ENCODE measurements at regions not wholly inside any gene's neighbourhood (a gene's known extent, or its start where the extent isn't known, plus 50 kb on each side); places are given as distances from the start of the nearest gene placed in this dataset.
A peak's percentile ranks its signal among the peaks of the same experiment; 100 is the strongest.
"Not testable (repeated sequence)": the region's sequence is repeated elsewhere in the genome, so short reads cannot be mapped to it uniquely, and the experiment has no call there.

- FAIRE-seq = no peak
Observed at GRCh38 chr7:54398863-54399262, 143.3 kb upstream of the VSTM2A start.

GRCh38 chr7:54409917-54410316, 132.3 kb upstream of the VSTM2A start:
- FAIRE-seq = no peak

GRCh38 chr7:54416678-54417077, 125.5 kb upstream of the VSTM2A start:
- no peak for FAIRE-seq

DNA sequence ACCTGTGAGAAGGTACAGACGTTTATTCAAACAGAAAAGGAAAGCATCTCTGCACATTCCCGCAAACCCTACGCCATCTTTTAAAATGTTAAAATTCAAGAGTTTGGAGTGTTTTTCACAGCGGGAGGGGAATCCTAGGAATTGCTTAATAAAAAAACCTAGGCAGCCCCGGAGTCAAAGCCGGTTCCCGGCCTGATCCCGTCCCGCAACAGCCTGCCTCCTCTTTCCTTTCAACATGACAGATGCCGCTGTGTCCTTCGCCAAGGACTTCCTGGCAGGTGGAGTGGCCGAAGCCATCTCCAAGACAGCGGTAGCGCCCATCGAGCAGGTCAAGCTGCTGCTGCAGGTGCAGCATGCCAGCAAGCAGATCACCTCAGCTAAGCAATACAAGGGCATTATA, 123.0 kb upstream of the VSTM2A start:
- FAIRE-seq = no peak

GRCh38 chr7:54426406-54426805, 115.8 kb upstream of the VSTM2A start:
- FAIRE-seq = no peak

DNA sequence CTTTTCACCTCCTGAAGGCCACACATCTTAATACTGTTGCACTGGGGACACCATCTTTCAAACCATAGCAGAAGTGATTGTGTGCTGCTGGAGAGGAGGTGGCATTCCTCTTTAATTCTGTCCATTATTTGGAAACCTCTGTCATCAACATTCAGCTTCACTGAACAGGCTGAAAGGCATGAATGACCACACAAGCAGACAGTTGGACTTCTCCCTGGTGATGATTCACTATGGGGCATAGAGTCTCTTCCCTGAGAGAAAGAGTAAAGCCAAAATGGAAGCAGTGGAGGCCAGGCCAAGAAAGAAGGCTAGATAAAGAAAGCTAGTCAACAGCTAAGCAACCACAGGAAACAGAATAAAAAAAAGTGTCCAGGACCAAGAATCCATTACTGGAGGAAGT, 113.1 kb upstream of the VSTM2A start:
- FAIRE-seq = no peak

GRCh38 chr7:54439391-54439790, 102.8 kb upstream of the VSTM2A start:
- no peak for FAIRE-seq

DNA sequence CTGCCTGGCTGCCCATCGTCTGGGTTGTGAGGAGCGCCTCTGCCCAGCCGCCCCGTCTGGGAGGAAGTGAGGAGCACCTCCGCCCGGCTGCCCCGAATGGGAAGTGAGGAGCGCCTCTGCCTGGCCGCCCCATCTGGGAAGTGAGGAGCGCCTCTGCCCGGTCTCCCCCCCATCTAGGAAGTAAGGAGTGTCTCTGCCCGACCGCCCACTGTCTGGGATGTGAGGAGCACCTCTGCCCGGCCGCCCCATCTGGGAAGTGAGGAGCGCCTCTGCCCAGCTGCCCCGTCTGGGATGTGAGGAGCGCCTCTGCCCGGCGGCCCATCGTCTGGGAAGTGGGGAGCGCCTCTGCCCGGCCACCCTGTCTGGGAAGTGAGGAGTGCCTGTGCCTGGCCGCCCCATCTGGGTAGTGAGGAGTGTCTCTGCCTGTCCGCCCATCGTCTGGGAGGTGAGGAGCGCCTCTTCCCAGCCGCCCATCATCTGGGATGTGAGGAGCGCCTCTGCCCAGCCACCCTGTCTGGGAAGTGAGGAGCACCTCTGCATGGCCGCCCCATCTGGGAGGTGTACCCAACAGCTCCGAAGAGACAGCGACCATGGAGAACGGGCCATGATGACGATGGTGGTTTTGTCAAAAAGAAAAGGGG, 98.0 kb upstream of the VSTM2A start:
- not testable (repeated sequence) for FAIRE-seq

DNA sequence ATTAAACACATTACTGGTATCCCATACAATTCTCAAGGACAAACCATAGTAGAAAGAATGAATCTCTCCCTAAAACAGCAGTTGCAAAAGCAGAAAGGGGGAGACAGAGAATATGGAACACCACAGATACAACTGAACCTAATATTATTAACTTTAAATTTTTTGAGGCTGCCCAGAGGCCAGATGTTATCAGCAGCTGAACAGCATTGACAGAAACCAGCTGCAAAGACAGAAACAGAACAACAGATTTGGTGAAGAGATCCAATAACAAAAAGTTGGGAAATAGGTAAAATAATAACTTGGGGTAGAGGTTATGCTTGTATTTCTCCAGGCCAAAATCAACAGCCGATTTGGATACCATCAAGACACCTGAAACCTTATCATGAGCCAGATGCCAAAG, 89.0 kb upstream of the VSTM2A start:
- FAIRE-seq = not testable (repeated sequence)

DNA sequence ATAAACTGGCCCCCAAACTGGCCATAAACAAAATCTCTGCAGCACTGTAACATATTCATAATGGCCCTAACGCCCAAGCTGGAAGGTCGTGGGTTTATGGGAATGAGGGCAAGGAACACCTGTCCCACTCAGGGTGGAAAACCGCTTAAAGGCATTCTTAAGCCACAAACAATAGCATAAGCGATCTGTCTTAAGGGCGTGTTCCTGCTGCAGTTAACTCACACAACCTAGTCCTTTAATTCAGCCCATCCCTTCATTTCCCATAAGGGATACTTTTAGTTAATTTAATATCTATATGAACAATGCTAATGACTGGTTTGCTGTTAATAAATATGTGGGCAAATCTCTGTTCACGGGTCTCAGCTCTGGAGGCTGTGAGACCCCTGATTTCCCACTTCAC, 87.5 kb upstream of the VSTM2A start:
- FAIRE-seq = not testable (repeated sequence)

- no peak for FAIRE-seq
Observed at GRCh38 chr7:54465095-54465494, 77.1 kb upstream of the VSTM2A start.

DNA sequence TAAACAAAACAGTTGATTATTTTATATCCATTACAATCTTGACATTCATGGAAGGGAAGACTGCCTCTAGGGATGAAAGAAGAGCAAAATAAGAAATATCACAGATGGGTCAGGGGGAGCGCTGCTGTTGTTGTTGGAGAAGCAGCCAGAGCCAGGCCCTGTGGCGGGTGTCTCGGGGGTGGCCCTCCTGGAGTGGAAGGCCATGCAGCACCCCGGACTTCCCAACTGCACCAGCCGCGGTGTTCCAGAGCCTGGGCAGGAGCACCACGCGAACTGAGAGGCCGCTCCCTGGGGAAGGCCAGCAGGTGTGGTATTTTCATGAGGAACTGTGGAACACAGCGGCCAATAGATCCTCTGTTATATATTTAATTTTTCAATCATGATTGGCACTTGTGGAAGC, 72.4 kb upstream of the VSTM2A start:
- FAIRE-seq = no peak

DNA sequence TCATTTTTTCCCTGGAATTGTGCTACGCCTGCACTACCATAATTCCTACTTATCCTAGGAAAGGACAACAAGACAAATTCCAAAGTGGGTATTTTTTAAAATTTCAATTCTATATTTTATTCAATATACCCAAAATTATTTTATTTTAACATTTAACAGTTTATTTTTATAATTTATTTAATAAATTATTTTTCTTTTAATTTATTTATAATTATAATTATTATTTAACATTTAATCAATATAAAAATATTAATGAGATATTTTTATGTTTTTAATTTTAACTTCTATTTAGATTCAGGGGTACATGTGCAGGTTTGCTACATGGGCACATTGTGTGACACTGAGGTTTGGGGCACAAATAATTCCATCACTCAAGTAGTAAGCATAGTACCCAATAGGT, 65.6 kb upstream of the VSTM2A start:
- peak; percentile 96 for FAIRE-seq

DNA sequence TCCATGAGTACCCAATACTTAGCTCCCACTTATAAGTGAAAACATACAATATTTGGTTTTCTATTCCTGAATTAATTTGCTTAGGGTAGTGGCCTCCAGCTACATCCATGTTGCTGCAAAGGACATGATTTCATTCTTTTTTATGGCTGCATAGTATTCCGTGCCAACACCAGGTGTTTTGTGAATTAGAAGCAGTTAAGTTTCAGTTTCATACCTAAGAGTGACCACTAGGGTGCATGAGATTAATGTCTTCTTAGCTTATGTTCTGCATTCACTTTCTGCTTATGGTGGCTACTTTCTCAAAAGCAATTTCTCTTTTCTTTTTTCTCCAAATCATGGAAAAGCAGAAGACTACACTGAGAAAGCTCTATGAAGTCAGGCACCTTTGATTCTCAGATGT, 65.1 kb upstream of the VSTM2A start:
- FAIRE-seq = no peak

DNA sequence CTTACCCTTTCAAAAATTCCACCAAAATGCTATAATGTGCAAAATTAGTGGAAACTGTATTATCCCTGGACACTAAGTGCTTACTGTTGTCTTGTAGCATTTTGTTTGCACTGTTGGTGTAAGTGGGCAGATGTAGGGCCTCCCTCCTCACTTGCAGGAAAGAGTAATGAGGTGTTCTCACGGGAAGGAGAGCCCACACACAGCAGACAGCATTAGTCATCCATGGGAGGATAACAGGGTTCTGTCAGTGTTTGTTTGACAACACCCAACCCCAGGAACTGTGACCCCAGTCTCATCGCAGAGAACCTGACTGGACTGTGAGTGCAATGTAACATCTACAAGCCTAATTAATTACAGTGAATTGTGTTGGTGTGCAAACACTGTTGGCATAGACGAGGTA, 58.7 kb upstream of the VSTM2A start:
- FAIRE-seq = no peak

GRCh38 chr7:54485044-54485443, 57.1 kb upstream of the VSTM2A start:
- no peak for FAIRE-seq

All from A204.1 (cell line).